HUES64 (cell line): ENCODE measurements at regions not wholly inside any gene's neighbourhood (a gene's known extent, or its start where the extent isn't known, plus 50 kb on each side); places are given as distances from the start of the nearest gene placed in this dataset.
"Not testable (repeated sequence)": the region's sequence is repeated elsewhere in the genome, so short reads cannot be mapped to it uniquely, and the experiment has no call there.

Source experiments
- H3K27ac ChIP-seq: 2 replicates; pipeline ENCODE4 v1.7.0; 2013; ENCODE audit warnings: low read depth, low read length, inconsistent platforms
- H3K27me3 ChIP-seq: 2 replicates; pipeline ENCODE4 v1.6.1; 2013; ENCODE audit warnings: mild to moderate bottlenecking, low read length; ENCODE audit not compliant: insufficient read depth
- H3K36me3 ChIP-seq: 2 replicates; pipeline ENCODE4 v1.6.1; 2013; ENCODE audit warnings: mild to moderate bottlenecking, low read length; ENCODE audit not compliant: insufficient read depth
- H3K4me1 ChIP-seq: 2 replicates; pipeline ENCODE4 v1.6.1; 2013; ENCODE audit warnings: mild to moderate bottlenecking, low read length, moderate library complexity; ENCODE audit not compliant: insufficient read depth
- H3K4me3 ChIP-seq: 2 replicates; pipeline ENCODE4 v1.5.1; 2013; ENCODE audit warnings: mild to moderate bottlenecking, low read length, moderate library complexity
- H3K9ac ChIP-seq: 2 replicates; pipeline ENCODE4 v1.6.1; 2013; ENCODE audit warnings: mild to moderate bottlenecking, low read depth, low read length
- H3K9me3 ChIP-seq: 2 replicates; pipeline ENCODE4 v1.6.1; 2013; ENCODE audit warnings: low read depth, low read length; ENCODE audit not compliant: insufficient read depth
- WGBS: fragments of 150-250, 120-280 bp; methylation state at CpG from one replicate; pipeline ENCODE4 v1.1.7; 2013; ENCODE audit warnings: missing lambda C conversion rate; 5-methylcytosine and 5-hydroxymethylcytosine counted together

DNA sequence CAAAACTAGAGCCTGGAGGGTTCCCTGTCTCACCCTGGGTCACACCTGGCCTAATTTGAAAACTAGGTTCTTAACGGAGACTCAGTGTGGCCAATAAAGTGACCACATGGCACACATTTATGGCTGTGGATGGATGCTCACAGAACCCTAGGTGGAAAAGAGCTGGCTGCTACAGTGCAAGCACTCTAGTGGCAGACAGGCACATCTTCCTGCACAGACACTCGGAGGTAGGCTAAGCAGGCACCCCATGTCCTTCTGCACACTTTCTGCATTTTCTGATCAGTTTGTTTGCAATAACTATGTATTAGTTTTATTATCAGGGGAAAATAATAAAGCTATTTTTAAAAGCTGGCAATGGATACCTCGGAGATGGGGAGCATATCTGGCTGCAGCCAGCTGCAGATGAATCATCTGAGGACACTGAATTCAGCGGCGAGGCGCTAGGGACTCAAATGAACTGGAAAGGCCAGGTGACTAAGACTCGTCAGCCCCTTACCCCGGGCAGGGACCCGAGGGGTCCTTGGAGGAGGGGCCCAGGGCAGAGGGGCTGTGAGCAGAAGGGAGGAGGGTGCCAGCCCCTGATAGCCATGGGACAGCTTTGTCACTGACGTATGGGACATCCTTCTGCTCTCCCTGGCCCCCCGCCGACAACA, 96.2 kb downstream of the OLFM1 start:
- Histone ChIP-seq H3K4me1 (no peaks in the 10 kb centered on the region), H3K27ac (no peak overlapping the region), H3K27me3 (no peaks in the 10 kb centered on the region), H3K9ac (no peak overlapping the region), H3K36me3 (no peaks in the 10 kb centered on the region), H3K4me3 (no peak overlapping the region), H3K9me3 (no peaks in the 10 kb centered on the region)
- 78% methylated on average over 12 of the region's 12 CpGs for WGBS

DNA sequence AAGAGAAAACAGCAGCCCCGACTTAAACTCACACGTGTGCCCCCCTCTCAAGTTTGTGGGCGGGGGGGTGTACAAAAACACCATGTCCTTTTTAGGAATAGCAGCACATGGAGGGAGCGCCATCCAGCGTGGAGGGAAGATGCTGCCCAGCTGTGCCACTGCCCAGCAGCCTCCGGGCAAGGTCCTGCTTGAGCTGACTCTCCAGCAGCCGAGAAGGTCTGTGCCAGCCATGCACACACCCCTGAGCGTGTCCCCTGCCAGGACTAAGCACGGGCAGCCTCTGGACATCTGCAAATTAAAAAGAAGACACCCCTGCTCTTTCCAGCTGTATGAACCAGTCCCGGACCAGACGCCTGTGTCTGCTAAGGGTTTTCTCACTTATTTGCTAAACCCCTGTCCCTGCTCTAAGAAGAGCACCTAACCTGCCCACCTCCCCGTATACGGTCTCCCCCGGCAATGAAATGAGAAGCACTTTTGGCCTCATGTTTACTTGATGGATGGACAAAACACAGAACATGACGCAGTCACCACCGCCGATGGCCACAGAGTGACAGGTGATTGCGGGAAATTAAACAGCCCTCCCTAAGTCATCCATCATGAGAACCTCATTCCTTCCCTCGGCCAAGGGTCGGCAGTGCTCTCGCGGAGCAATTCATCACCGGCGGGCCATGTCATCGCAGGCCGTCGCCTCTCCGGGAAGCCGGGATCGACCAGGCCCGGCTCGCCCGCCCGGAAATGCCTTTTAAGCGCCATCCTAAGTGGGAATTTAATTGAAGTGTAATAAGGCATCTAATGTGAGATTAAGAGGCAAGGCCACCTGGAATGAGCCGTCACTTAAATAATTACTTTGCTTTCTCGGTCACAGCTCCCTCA, 96.9 kb downstream of the OLFM1 start:
- 88% methylated on average over 37 of the region's 37 CpGs for WGBS

DNA sequence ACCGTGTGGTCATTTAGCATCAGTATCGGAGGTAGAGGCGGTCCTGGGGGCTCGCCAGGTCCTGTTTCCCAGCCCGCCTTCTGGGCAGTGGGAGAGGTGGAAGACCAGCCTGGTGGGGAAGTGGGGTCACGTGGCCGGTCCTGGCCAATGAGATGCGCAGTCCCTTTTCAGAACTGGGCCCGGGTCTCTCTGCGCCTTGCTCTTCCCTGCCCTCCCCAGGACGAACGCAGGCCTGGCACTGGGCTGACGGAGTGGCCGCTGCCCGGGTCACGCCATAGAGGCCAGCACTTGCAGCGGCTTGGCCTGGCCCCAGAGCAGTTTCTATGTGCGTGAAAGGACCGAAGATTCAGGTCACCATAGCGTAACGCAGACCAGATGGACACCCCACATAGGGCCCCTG, 97.6 kb downstream of the OLFM1 start:
- WGBS, result 95% methylated on average over 21 of the region's 21 CpGs
- Histone ChIP-seq H3K27ac (no peak overlapping the region), H3K4me3 (no peak overlapping the region), H3K4me1 (no peaks in the 10 kb centered on the region), H3K27me3 (no peaks in the 10 kb centered on the region), H3K9me3 (no peaks in the 10 kb centered on the region), H3K36me3 (no peaks in the 10 kb centered on the region), H3K9ac (no peak overlapping the region)

More for the DNA sequence above, 96.9 kb downstream of the OLFM1 start:
- Histone ChIP-seq H3K27ac (no peak overlapping the region), H3K27me3 (no peaks in the 10 kb centered on the region), H3K4me1 (no peaks in the 10 kb centered on the region), H3K36me3 (no peaks in the 10 kb centered on the region), H3K4me3 (no peak overlapping the region), H3K9me3 (no peaks in the 10 kb centered on the region), H3K9ac (no peak overlapping the region)

DNA sequence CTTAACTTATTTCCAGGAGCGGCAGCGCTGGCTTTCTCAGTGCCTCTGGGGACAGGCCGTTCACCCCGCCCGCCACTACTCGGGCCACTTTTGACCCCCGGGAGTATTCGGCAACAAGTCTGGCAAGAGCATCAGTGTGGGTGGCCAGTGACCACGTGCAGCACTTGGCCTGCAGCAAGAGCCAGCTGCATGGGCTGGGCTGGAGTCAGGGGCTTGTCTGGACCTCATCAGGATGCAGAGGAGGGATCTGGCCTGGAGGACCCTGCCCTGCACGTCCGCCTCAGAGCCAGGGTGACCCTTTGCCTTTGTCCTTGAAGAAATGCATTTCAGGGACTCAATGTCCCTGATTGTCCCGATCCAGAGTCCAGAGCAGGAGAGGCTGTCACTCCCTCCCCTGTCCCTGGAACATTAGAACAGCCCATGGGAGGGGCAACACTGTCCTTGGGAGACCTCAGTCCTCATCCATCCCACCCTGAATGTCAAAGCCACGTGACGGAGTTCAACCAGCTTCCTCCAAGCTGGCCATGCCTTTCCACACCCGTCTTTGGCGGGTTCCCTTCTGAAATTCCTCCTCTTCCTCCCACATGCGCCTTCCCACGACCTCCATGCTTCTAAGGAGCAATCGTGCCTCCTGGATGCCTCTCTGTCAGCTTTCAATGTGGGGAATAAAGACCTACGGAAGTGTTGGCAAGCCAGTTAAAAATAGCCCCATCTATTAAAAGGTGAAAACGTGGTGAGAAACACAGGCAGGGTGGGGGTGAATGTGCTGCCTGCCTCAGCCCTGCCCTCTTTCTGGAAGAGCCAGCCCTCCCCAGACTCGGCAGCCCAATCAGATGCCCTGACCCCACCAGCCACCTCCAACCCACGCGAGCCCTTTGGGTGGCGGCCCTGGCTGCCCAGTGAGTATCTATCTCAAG, 99.0 kb downstream of the OLFM1 start:
- whole genome bisulfite sequencing, result 80% methylated on average over 22 of the region's 25 CpGs
- Histone ChIP-seq H3K4me3 (no peak overlapping the region), H3K9me3 (no peaks in the 10 kb centered on the region), H3K27me3 (no peaks in the 10 kb centered on the region), H3K27ac (no peak overlapping the region), H3K36me3 (no peaks in the 10 kb centered on the region), H3K4me1 (no peaks in the 10 kb centered on the region), H3K9ac (no peak overlapping the region)

DNA sequence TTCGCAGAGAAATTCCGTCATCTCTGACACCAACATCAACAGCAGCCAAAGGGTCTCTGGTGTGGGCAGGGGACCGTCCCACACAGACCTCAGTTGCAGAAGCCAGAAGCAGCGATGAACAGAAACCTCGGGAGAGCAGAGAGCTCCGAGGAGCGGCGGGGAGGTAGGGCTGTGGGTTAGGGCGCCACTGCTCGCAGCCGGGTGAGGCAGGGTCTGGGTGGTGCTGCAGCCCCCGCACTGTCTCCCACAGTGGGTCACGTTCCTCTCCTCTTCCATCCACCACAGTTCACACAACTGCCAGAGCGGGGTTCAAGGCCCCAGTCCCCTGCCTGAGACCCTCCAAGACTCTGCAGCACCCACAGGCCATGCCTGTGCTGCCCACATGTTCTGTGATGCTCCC, 99.9 kb downstream of the OLFM1 start:
- 89% methylated on average over 14 of the region's 14 CpGs for WGBS
- Histone ChIP-seq H3K9ac (no peak overlapping the region), H3K27me3 (no peaks in the 10 kb centered on the region), H3K36me3 (no peaks in the 10 kb centered on the region), H3K9me3 (no peaks in the 10 kb centered on the region), H3K4me3 (no peak overlapping the region), H3K4me1 (no peaks in the 10 kb centered on the region), H3K27ac (no peak overlapping the region)

DNA sequence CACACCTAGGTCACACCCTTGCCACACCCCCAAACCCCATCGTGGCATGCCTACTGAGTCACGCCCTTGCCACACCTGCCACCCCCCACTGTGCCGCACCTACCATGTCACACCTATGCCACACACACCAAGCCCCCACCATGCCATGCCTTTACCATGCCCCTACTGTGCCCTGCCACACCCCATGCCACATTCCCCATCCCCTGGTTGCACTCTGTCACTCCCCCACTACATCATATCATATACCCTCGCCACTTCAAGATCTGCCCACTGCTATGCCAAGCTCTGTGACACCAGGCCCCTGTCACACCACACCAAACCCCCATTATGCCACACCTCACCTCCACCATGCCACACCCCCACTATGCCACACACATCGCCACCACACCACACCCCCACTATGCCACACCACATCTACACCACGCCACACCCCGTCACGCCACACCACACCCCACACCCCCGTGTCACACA, 101.2 kb downstream of the OLFM1 start:
- Histone ChIP-seq H3K36me3 (no peaks in the 10 kb centered on the region), H3K9me3 (no peaks in the 10 kb centered on the region), H3K4me1 (no peaks in the 10 kb centered on the region), H3K27me3 (no peaks in the 10 kb centered on the region), H3K4me3 (no peak overlapping the region), H3K9ac (no peak overlapping the region), H3K27ac (no peak overlapping the region)
- 94% methylated on average over 9 of the region's 9 CpGs for WGBS

DNA sequence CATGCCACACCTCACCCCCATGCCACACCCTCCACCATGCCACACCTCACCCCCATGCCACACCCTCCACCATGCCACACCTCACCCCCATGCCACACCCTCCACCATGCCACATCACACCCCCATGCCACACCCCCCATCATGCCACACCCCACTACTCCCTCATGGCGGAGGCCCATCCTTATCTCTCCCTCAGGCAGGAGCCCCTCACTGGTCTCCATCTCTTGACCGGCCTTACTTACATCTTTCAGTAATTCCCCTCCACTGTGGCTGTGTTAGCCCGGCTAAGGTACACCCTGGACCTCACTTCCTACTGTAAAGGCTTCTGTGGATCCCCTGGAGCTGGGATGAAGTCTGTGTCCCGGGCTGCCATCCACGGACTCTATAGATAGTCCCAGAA, 102.0 kb downstream of the OLFM1 start:
- H3K9ac ChIP-seq, result no peak overlapping the region
- no peaks in the 10 kb centered on the region for H3K27me3 ChIP-seq
- no peak overlapping the region for H3K27ac ChIP-seq
- H3K9me3 ChIP-seq, result no peaks in the 10 kb centered on the region
- H3K36me3 ChIP-seq, result no peaks in the 10 kb centered on the region
- 95% methylated on average over 5 of the region's 5 CpGs for WGBS
- no peak overlapping the region for H3K4me3 ChIP-seq
- no peaks in the 10 kb centered on the region for H3K4me1 ChIP-seq

DNA sequence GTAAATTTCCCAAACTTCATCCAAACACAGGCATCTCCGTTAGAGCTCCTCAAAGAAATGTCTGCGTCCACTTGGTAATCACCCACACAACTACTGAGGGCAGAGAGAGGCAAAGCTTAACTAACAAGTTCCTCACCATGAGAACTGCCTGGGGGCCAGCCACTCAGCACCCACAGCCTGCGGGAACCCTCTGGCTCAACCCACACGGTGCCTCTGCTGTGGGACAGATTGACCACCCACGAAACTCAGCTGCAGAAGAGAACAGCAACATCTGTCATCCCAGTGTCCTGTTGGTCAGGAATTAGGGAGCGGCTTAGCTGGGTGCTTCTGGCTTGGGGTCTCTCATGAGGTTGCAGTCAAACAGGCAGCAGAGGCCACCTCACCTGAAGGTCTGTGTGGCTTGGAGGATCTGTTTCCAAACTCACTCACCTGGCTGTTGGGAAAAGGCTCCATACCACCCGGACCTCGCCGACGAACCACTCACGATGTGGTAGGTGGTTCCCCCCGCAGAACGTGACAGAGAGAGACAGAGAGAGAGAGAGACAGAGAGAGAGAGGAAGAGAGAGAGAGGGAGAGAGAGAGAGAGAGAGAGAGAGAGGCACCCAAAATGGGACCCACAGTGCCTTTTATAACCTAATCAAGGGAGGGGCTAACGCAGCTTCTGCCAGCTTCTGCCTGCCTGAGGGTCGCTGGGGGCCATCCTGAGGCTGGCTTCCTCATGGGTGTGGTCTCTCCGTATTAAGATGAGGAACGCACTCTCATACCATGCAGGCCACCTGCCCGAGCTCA, 103.5 kb downstream of the OLFM1 start:
- Histone ChIP-seq H3K36me3 (no peaks in the 10 kb centered on the region), H3K9ac (no peak overlapping the region), H3K27me3 (no peaks in the 10 kb centered on the region), H3K27ac (no peak overlapping the region), H3K9me3 (no peaks in the 10 kb centered on the region), H3K4me3 (no peak overlapping the region), H3K4me1 (no peaks in the 10 kb centered on the region)
- WGBS, result 92% methylated on average over 18 of the region's 18 CpGs

DNA sequence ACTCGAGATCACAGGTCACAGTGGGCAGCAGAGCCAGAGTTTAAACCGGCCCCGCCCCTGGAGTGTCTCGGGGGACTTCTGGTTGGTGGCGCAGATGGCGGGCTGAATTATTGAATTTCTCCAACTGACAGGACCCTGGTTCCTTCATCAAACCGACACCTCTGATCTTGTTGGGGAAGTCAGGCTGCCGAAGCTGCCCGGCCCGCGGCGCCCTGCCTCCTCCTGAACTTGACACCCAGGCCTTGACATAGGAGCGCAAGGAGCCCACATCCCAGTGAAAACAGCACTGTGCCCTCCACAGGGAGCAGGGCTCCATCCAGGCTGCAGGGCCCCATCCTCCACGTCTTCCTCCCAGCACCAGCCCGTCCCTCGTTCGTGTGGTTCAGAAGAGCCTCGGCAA, 105.2 kb downstream of the OLFM1 start:
- WGBS, result 92% methylated on average over 18 of the region's 18 CpGs
- Histone ChIP-seq H3K27me3 (no peaks in the 10 kb centered on the region), H3K9ac (no peak overlapping the region), H3K27ac (no peak overlapping the region), H3K36me3 (no peaks in the 10 kb centered on the region), H3K9me3 (no peaks in the 10 kb centered on the region), H3K4me3 (no peak overlapping the region), H3K4me1 (no peaks in the 10 kb centered on the region)

DNA sequence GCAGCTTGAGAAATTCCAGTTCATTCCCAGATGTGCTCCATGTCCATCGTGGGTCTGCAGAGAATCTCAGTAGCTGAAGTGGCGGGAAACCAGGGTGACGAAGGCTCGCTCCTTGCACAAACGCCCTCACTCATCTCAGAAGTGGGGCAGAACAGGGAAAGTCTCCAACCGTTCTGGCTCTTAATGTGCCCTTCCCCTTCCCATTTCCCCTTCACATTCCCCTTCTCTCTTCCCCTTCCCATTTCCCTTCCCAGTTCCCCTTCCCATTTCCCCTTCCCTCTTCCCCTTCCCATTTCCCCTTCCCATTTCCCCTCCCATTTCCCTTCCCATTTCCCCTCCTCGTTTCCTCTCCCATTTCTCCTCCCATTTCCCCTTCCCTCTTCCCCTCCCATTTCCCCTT, 108.5 kb downstream of the OLFM1 start:
- peaks cover 16% of the 10 kb centered on the region for H3K4me1 ChIP-seq

More for the DNA sequence above, 108.5 kb downstream of the OLFM1 start:
- not testable (repeated sequence) for H3K9me3 ChIP-seq, H3K27me3 ChIP-seq, H3K4me3 ChIP-seq, H3K9ac ChIP-seq, H3K36me3 ChIP-seq, H3K27ac ChIP-seq
- WGBS, result 93% methylated on average over 7 of the region's 7 CpGs
